ENCODE measurements at regions not wholly inside any gene's neighbourhood (a gene's known extent, or its start where the extent isn't known, plus 50 kb on each side); places are given as distances from the start of the nearest gene placed in this dataset.

DNA sequence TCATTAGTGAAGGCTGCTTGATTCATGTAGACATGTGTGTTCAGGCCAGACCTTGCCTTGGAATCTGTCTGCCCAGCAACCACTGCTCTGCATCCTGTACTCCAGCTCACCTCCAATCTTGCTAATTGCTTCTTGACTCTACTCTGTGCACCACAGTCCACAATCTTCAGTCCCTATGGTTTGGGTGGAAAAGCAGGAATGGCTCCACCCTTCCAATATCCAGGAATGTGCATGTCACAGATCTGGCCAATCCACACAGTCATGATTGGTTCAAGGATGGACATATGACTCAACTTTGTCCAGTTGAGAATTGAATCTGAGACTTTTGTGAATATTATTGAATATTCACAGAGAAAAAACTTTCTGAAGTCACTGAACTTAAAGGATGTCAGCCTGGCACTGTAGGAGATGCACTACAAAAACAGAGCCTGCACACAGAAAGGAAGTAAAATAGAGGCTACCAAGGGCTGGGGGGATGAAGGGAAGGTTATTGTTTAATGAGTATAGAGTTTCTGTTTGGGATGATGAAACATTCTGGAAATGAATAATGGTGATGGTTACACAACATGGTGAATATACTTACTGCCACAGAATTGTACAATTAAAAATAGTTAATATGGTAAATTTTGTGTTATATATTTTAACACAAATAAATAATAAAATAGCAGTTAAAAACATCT is 161.3 kb upstream of the USP38 start:
- Histone ChIP-seq H3K27ac (no peak overlapping the region), H3K27me3 (no peaks in the 10 kb centered on the region), H3K4me3 (no peak overlapping the region), H3K9me3 (no peaks in the 10 kb centered on the region), H3K36me3 (no peaks in the 10 kb centered on the region), H3K4me1 (no peaks in the 10 kb centered on the region)
- no peak for DNase-seq
- TF ChIP-seq CTCF (IDR thresholded peaks at IDR 0.05) (no peak), POLR2A (IDR thresholded peaks at IDR 0.05) (no peak)

DNA sequence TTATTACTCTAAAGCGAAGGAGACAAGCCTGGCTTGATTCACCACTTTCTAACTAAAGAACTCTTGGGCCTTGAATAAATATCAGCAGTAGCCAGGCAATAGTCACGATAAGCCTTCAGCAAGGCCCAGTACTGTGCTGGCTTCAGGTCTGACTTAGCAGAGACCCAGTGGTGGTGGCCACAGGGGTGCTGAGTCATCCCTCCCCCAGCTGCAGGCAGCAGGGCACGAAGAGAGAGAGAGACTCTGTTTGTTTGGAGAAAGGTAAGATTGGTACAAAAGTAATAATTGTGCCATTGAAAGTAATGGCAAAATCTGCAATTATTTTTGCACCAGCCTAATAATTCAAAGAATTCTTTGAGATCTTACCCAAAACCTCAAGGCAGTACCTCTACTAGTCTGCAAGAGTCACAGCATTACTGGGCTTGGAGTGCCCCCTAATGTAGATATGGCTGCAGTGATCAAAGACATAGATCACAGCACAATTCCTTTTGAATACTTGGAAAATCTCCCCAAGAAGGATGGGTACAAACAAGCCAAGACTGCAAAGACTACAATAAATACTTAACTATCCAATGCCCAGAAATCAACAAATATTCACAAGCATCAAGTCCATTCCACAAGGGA is 159.5 kb upstream of the USP38 start:
- TF ChIP-seq CTCF (IDR thresholded peaks at IDR 0.05) (peak in 4 of 6 experiments; percentile 11 to 38 (median 24)), POLR2A (IDR thresholded peaks at IDR 0.05) (no peak)
- Histone ChIP-seq H3K27me3 (no peaks in the 10 kb centered on the region), H3K27ac (no peak overlapping the region), H3K9me3 (no peaks in the 10 kb centered on the region), H3K36me3 (no peaks in the 10 kb centered on the region), H3K4me1 (no peaks in the 10 kb centered on the region), H3K4me3 (no peak overlapping the region)
- no peak for DNase-seq

GRCh38 chr4:143026459-143027170 is 158.1 kb upstream of the USP38 start:
- H3K4me1 ChIP-seq = no peaks in the 10 kb centered on the region
- no peak for TF ChIP-seq POLR2A (IDR thresholded peaks at IDR 0.05)
- TF ChIP-seq CTCF (IDR thresholded peaks at IDR 0.05) = no peak
- H3K27me3 ChIP-seq = no peaks in the 10 kb centered on the region
- H3K36me3 ChIP-seq = no peaks in the 10 kb centered on the region
- DNase-seq = no peak
- no peak overlapping the region for H3K4me3 ChIP-seq
- no peaks in the 10 kb centered on the region for H3K9me3 ChIP-seq
- H3K27ac ChIP-seq = no peak overlapping the region

GRCh38 chr4:143035661-143036060 is 149.1 kb upstream of the USP38 start:
- Histone ChIP-seq H3K27ac (no peak overlapping the region), H3K4me1 (no peaks in the 10 kb centered on the region), H3K4me3 (no peak overlapping the region), H3K27me3 (no peaks in the 10 kb centered on the region), H3K9me3 (no peaks in the 10 kb centered on the region), H3K36me3 (no peaks in the 10 kb centered on the region)
- no peak for TF ChIP-seq POLR2A (IDR thresholded peaks at IDR 0.05)
- no peak for TF ChIP-seq CTCF (IDR thresholded peaks at IDR 0.05)
- DNase-seq = no peak

GRCh38 chr4:143036443-143036842 is 148.3 kb upstream of the USP38 start:
- no peak for DNase-seq
- no peak overlapping the region for H3K4me3 ChIP-seq
- H3K36me3 ChIP-seq = no peaks in the 10 kb centered on the region
- H3K27me3 ChIP-seq = no peaks in the 10 kb centered on the region
- H3K4me1 ChIP-seq = no peaks in the 10 kb centered on the region
- H3K27ac ChIP-seq = no peak overlapping the region
- TF ChIP-seq POLR2A (IDR thresholded peaks at IDR 0.05) = no peak
- no peak for TF ChIP-seq CTCF (IDR thresholded peaks at IDR 0.05)
- H3K9me3 ChIP-seq = no peaks in the 10 kb centered on the region
